Uterus (tissue), 2 donors: ENCODE measurements at regions not wholly inside any gene's neighbourhood (a gene's known extent, or its start where the extent isn't known, plus 50 kb on each side); places are given as distances from the start of the nearest gene placed in this dataset.

Experiments
- POLR2A ChIP-seq, 2 donors: fragments of 450-650 bp; IDR thresholded peaks; one replicate each; pipeline ENCODE4 v1.6.1; 2016; ENCODE audit warnings: antibody characterized with exemption in 2 of 2, mild to moderate bottlenecking in 1 of 2, moderate library complexity in 1 of 2
- TF ChIP-seq, protein P1 (sequence below), 4 experiments: fragments of 200-600 bp in 2 of 4; fragments of 450-650 bp in 2 of 4; sonication (generic) in 2 of 4; IDR thresholded peaks; one replicate each; pipeline ENCODE4 v1.5.1; 2016 to 2019; ENCODE audit warnings: antibody characterized with exemption in 4 of 4, mild to moderate bottlenecking in 2 of 4, moderate library complexity in 1 of 4

GRCh38 chr3:150213577-150213976 lies 194.5 kb upstream of the TSC22D2 start:
- TF ChIP-seq, protein P1, sequence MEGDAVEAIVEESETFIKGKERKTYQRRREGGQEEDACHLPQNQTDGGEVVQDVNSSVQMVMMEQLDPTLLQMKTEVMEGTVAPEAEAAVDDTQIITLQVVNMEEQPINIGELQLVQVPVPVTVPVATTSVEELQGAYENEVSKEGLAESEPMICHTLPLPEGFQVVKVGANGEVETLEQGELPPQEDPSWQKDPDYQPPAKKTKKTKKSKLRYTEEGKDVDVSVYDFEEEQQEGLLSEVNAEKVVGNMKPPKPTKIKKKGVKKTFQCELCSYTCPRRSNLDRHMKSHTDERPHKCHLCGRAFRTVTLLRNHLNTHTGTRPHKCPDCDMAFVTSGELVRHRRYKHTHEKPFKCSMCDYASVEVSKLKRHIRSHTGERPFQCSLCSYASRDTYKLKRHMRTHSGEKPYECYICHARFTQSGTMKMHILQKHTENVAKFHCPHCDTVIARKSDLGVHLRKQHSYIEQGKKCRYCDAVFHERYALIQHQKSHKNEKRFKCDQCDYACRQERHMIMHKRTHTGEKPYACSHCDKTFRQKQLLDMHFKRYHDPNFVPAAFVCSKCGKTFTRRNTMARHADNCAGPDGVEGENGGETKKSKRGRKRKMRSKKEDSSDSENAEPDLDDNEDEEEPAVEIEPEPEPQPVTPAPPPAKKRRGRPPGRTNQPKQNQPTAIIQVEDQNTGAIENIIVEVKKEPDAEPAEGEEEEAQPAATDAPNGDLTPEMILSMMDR (IDR thresholded peaks at IDR 0.05) = no peak
- no peak for TF ChIP-seq POLR2A (IDR thresholded peaks at IDR 0.05)
